Femur (tissue), 1 donor: ENCODE measurements at regions not wholly inside any gene's neighbourhood (a gene's known extent, or its start where the extent isn't known, plus 50 kb on each side); places are given as distances from the start of the nearest gene placed in this dataset.

Experiments used
- DNase-seq: peaks from one replicate; pipeline ENCODE4 v3.0.0-alpha.2; 2017

- DNase-seq, result peak; percentile 73
Observed at GRCh38 chr10:42933448-42934340, 143.2 kb upstream of the RET start.

DNA sequence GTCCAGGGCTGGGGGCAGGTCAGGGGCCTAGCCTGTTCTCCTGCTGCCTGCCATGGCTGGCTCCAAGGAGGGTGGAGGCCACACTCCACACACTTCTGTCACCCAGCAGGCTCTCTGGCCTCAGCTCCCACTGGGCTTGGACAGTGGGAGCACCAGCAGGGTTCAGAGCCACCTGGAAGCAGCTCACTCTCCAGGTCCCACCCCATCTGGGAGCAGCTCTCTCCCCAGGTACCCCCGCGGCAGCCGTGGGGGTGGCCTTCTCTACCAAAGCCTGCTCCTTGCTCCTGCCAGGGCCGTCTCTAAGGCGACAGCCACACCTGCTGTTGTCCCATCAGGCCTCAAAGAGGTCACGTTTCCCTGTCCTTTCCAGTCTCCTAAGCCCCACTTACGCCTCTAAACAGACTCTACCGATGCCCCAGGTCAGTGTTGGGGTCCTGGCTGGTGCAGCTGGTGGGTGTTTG, 142.5 kb upstream of the RET start:
- DNase-seq, result no peak

DNA sequence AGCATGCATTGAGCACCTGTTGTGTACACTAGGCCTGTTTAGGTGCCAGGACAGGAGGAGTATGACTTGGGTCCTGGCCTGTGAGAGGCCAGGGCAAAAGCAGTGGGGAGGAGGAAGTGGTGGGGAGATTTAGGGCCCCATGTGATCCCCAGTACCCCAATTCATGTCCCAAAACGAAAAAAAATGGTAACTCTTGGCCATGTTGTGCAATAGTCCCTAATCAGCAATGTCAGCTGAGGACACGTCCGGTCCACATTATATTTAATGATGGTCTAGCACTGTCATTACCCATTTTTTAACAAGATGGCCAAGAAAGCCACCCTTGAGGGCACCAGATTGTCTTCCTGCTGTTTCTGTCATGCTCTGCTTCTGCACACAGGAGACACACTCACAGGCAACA, 142.0 kb upstream of the RET start:
- no peak for DNase-seq

- DNase-seq, result no peak
Observed at GRCh38 chr10:42935466-42935865, 141.4 kb upstream of the RET start.

DNA sequence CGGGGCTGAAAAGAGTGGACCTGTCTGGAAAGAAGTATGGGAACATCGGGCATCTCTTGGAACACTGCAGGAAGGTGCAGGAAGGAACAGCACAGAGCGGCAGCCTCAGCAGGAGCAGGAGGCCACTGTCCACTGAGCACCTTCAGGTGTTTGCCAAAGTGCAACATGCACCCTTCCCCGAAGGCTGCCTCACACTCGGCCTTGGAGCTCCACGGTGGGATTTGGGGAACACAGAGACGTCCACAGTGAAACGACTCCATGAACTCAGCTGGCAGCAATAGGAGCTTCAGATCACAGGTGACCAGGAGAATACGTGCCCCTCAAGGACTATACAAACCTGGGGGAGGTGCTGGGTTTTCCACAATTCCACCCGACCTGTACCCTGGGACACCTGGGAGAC, 140.3 kb upstream of the RET start:
- no peak for DNase-seq

DNA sequence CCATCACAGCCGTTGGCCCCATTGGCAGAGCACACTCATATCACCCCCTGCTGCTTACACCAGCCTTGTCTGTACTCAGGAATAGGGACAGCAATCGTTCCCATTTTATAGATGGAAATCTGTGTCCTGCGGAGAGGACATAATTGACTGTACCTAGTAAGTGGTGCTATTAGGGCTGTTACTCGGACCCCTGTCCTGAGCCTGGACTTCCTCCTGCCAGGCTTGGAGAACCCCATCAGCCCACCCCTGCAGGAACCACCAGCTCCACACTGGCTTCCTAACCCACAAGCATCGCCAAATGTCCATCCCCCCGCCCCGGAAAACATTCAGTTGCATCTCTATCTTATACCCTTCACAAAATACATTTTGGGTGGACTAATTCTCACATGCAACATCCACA, 139.8 kb upstream of the RET start:
- DNase-seq, result no peak

GRCh38 chr10:42937649-42938180, 139.2 kb upstream of the RET start:
- DNase-seq, result no peak

DNA sequence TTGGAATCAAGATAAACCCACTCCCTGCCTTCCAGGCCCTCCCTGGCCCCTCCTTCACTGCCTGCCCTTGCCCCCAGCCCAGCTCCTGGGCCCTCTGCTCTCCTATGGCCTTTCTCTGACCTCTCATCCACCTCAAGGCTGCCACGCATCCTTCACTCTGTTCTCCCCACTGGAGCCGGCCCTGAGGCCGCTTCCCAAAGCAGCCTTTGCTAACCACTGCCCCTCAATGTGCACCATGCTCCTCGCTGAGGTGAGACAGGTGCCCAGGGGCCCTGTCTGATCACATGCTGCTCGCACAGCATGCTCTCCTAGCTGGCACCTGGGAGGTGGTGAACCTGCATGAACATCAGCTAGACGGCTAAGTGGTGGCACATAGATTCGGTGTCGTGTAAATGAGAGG, 138.5 kb upstream of the RET start:
- no peak for DNase-seq

DNA sequence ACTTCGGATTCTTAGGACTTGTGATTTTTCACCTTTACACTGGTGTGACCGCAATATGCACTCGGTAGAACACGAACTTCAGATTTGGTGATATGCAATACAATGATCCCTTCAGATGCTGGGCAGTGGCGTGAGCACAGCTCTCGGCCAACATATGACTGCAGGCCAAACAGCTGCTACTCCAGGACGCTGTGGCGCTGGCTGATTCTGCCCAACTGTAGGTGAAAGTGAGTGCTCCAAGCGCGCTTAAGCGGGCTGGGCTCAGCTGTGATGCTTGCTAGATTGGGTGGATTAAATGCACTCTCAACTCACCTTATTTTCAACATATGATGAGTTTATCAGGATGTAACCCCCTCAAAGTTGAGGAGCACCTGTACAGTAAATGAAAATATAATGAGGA, 137.6 kb upstream of the RET start:
- DNase-seq, result peak; percentile 17

- DNase-seq, result peak; percentile 6
Observed at GRCh38 chr10:42939685-42940366, 137.0 kb upstream of the RET start.

GRCh38 chr10:42940487-42941294, 136.2 kb upstream of the RET start:
- peak; percentile 9 for DNase-seq

DNA sequence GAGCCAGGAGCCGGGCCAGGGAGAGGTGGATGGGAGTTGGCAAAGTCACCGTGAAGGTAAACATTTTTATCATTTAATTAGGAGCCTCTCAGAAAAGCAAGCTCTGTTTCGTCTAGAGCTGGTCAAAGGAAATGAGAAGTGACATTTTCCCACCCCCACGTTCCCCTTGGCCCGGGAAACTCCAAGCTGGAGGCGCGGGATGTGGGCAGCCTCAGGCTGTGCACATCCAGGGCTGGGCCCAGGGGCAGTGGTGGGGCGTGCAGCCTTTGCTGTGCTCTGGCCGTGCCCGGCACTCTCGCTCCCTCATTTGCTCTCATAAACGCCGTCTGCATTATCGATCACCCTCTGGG, 135.6 kb upstream of the RET start:
- DNase-seq, result peak; percentile 5

- peak; percentile 4 for DNase-seq
Observed at GRCh38 chr10:42941790-42942189, 135.1 kb upstream of the RET start.

DNA sequence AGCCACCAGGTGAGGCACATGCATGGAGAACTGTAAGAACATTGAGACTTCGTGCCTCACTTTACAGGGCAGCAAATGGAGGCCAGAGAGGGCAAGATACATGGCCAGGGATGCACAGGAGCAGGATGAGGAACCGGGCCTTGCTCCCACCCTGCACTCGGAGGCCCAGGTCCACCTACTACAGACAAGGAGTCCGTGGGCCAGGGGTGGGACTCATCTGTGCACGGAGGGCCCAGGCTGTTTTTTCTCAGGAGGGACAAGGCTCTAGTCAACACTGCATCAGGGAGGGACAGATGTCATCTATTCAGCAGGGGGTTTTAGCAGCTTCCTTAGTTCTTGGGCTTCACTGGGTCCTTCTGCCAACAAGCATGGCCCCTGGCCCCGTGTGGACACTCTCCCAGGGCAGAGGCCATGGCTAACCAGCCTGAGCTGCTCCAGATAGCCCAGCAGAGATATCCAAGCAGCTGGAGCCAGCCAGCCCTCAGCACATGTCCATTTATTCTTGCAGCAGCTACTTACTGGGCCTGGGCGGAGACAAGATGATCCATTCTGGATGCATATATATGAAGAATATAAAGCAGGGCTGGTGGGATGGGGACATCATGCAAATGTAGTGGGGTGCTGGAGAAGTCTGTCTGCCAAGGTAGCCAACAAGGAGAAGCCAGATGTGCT, 134.5 kb upstream of the RET start:
- DNase-seq, result peak; percentile 8

DNA sequence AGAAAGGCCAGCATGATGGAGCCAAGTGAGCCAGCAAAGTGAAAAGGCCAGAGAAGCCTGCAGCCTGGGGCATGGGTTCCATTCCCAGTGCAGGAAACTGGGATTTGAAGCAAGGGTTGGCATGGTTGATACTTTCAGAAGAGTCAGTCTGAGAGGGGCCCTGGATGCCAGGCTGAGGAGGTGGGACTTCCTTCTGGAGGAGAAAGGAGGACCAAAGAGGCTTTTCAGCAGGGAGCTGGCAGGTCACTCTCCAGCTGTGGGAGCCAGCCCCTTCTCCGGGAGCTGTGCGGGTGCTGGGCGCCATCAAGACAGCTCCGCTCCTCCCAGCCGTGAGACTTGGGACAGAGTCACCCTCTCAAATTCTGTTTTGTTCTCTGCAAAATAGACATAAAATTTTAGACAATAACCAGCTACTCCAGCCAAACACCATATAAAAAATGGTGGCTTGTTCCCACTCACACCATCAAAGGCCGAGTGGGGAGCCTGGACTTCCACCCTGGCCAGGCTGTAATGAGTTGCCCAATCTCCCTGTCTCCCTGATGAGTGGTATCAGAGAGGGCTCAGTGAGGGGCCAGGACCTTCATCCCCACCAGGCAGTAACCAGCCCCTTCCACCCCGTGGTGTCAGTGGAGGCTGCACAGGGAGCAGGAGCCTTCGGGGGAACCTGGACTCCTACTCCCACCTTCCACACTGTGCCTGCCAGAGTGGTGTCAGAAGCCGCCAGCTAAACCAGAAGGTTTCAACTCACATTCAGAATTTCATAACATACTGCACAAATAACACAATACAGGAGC, 133.6 kb upstream of the RET start:
- DNase-seq, result peak; percentile 3

DNA sequence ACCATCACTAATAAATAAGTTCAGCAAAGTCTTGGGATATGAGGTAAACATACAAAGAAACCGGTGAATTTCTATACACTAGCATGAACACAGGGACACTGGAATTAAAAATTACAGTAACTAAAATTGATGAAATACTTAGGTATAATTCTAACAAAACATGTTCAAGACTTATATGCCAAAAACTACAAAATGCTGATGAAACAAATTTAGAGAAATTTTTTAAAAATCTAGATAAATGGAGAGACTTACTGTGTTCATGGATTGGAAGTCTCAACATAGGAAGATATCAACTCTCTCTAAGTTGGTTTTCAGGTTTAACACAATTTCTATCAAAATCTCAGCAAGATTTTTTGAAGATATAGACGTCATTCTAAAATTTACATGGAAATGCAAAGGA, 128.8 kb upstream of the RET start:
- DNase-seq, result no peak

DNA sequence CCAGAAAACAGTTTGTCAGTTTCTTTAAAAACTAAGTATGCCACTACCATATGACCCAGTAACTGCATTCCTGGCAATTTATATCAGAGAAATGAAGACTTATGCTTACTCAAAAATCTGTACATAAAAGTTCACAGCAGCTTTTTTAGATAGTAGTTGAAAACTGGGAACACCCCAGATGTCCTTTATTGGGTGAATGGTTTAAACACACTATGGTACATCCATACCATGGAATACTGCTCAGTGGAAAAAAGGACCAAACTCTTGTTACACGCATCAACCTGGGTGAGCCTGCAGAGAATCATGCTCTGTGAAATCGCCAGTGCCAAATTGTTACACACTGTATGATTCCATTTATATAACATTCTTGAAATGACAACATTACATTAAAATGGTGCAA, 127.6 kb upstream of the RET start:
- DNase-seq, result peak; percentile 3

DNA sequence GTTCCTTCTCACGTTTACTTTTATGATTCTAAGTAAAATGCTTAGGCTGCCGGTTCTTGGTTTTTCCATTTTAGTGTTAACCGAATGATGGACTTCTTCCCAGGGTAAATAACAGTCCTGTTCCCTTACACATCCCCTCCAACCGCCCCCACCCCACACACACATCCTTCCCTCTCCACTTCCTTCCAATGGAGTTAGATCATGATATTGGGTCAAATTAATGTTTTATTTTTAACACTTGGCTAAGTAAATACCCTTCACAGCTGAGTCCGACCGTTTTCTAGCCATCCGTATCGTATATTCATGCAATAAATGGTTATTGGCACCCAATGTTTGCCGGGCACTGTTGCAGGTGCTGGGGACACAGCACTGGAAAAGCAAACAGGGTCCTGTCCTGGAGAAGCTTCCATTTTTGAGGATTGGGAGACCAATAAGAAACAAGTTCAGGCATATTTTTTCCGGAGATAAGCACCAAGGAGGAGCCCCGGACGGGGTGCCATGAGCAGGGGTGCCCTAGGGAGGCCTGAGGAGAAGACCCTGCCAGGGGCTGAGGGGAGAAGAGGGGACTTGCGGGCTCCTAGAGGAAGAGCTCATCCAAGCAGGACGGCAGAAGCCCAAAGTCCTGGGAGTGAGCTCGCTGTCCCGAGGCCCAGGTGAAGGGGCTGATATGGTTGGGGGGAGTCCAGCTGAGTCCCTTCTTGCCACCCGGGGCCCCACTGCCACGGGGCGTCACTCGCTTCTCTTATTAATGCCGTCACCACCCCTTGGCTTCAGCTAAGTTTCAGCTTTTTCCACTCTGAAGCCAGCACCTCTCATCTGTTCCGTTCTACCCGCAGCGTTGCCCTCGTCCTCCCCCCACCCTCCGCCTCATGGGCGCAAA, 126.0 kb upstream of the RET start:
- DNase-seq, result no peak

- peak; percentile 44 for DNase-seq
Observed at GRCh38 chr10:42951486-42952251, 125.2 kb upstream of the RET start.

GRCh38 chr10:42952349-42952748, 124.5 kb upstream of the RET start:
- peak; percentile 47 for DNase-seq
